ENCODE measurements at regions not wholly inside any gene's neighbourhood (a gene's known extent, or its start where the extent isn't known, plus 50 kb on each side); places are given as distances from the start of the nearest gene placed in this dataset.

DNA sequence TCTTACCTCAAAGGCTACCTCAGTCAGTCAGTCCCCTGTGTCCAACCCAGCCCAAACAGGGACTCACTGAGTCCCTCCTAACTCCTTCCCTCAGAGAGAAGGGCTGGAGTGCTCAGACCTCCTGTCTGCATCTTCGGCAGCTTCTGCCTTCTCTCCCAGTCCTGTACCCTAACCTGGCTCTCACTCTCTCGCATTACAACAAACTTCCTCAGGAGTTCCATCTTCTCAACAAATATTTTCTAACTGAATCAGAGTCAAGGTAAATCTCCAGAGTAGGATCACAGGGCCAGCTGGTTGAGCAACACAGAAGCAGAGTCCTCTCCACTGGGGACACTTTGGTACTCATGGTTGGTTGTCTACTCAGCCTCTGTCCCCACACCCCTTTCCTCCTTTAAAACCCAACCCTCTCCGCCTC lies 92.3 kb downstream of the MRPL14 start:
- TF ChIP-seq, protein P1, sequence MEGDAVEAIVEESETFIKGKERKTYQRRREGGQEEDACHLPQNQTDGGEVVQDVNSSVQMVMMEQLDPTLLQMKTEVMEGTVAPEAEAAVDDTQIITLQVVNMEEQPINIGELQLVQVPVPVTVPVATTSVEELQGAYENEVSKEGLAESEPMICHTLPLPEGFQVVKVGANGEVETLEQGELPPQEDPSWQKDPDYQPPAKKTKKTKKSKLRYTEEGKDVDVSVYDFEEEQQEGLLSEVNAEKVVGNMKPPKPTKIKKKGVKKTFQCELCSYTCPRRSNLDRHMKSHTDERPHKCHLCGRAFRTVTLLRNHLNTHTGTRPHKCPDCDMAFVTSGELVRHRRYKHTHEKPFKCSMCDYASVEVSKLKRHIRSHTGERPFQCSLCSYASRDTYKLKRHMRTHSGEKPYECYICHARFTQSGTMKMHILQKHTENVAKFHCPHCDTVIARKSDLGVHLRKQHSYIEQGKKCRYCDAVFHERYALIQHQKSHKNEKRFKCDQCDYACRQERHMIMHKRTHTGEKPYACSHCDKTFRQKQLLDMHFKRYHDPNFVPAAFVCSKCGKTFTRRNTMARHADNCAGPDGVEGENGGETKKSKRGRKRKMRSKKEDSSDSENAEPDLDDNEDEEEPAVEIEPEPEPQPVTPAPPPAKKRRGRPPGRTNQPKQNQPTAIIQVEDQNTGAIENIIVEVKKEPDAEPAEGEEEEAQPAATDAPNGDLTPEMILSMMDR (IDR thresholded peaks at IDR 0.05) = no peak
- TF ChIP-seq POLR2AphosphoS5 (IDR thresholded peaks at IDR 0.05; ENCODE audit: low read depth, low read length) = no peak

All from Panc1 (cell line).